Retinal pigment epithelial cell (primary cell): ENCODE measurements at regions not wholly inside any gene's neighbourhood (a gene's known extent, or its start where the extent isn't known, plus 50 kb on each side); places are given as distances from the start of the nearest gene placed in this dataset.
"Not testable (repeated sequence)": the region's sequence is repeated elsewhere in the genome, so short reads cannot be mapped to it uniquely, and the experiment has no call there.

ENCODE experiments used
- DNase-seq: peaks from one replicate; pipeline ENCODE4 v3.0.0-alpha.2; 2010; ENCODE audit warnings: low read depth
- H3K4me3 ChIP-seq: 2 replicates; pipeline ENCODE4 v1.5.1; 2011; ENCODE audit warnings: mild to moderate bottlenecking, low read length, control low read depth, moderate library complexity
- CTCF ChIP-seq: conservative IDR thresholded peaks from 2 replicates; pipeline ENCODE4 v1.5.1; 2011; ENCODE audit warnings: low read depth, low read length, control low read depth, inconsistent platforms

- DNase-seq = no peak
- H3K4me3 ChIP-seq = no peak overlapping the region
- TF ChIP-seq CTCF = no peak
These were observed 115.7 kb upstream of the C9orf72 start for GRCh38 chr9:27688954-27689353.

- not testable (repeated sequence) for DNase-seq, H3K4me3 ChIP-seq
These were observed 117.5 kb upstream of the C9orf72 start for GRCh38 chr9:27690816-27691215.

- H3K4me3 ChIP-seq = no peak overlapping the region
- no peak for DNase-seq
- TF ChIP-seq CTCF = no peak
These were observed 126.3 kb upstream of the C9orf72 start for GRCh38 chr9:27699621-27700020.

- no peak overlapping the region for H3K4me3 ChIP-seq
- DNase-seq = no peak
- TF ChIP-seq CTCF = no peak
These were observed 127.7 kb upstream of the C9orf72 start for GRCh38 chr9:27701016-27701415.

GRCh38 chr9:27701587-27701986 lies 128.3 kb upstream of the C9orf72 start:
- peak; percentile 93 for DNase-seq
- H3K4me3 ChIP-seq = no peak overlapping the region
- TF ChIP-seq CTCF = no peak

- no peak for DNase-seq
These were observed 130.1 kb upstream of the C9orf72 start for GRCh38 chr9:27703216-27703980.

GRCh38 chr9:27711241-27711640 lies 138.0 kb upstream of the C9orf72 start:
- H3K4me3 ChIP-seq = no peak overlapping the region
- TF ChIP-seq CTCF = no peak
- no peak for DNase-seq

More at GRCh38 chr9:27703216-27703980, 130.1 kb upstream of the C9orf72 start:
- TF ChIP-seq CTCF = no peak
- no peak overlapping the region for H3K4me3 ChIP-seq
